Activated naive CD4-positive, alpha-beta T cell treated with Interleukin-2 at 50 U/mL for 16 hours (primary cell): ENCODE measurements at regions not wholly inside any gene's neighbourhood (a gene's known extent, or its start where the extent isn't known, plus 50 kb on each side); places are given as distances from the start of the nearest gene placed in this dataset.
"Not testable (repeated sequence)": the region's sequence is repeated elsewhere in the genome, so short reads cannot be mapped to it uniquely, and the experiment has no call there.

Experiments
- DNase-seq: peaks from one replicate; pipeline ENCODE4 v3.0.0-alpha.2; 2020

DNA sequence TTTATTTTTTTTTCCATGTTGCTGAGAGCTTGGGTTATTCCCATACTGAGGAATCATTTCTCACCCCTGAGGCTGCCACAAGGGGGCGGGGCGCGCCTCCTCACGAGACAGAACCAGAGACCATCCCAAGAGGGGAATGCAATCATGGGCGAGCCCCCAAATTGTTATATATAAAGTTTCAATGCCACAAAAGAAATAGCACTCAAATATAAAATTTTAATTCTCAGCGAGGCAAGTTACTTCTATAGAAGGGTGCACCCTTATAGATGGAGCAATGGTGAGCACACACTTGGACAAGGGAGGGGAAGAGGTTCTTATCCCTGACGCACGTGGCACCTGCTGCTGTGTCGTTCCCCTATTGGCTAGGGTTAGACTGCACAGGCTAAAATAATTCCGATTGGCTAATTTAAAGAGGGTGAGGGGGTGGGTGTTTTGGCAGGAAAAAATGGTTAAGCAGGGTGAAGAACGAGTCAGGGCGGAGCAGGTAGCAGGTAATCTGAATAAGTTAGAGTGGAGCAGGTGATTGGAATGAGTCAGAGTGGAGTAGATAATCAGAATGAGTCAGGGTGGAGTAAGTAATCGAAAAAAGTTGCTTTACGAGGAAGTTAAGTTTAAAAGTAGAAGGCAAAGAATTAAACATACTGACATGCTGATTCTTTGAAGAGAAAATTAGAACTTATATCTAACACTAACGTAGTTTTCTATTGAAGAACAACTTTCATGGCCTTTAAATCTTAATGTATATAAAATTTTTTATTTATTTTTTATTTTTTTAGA, 177.5 kb downstream of the MTCL1 start:
- no peak for DNase-seq

DNA sequence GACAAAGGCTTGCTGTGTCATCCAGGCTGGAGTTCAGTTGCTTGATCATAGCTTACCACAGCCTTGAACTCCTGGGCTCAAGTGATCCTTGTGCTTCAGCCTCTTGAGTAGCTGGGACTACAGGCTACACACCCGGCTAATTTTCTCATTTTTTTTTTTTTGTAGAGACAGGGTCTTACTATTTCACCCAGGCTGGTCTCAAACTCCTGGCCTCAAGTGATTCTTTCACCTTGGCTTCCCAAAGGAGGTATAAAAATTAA, 178.0 kb downstream of the MTCL1 start:
- DNase-seq, result no peak

DNA sequence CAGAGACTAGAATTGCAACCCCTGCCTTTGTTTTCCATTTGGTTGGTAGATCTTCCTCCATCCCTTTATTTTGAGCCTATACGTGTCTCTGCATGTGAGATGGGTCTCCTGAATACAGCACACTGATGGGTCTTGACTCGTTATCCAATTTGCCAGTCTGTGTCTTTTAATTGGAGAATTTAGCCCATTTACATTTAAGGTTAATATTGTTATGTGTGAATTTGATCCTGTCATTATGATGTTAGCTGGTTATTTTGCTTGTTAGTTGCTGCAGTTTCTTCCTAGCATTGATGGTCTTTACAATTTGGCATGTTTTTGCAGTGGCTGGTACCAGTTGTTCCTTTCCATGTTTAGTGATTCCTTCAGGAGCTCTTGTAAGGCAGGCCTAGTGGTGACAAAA, 182.5 kb downstream of the MTCL1 start:
- DNase-seq, result not testable (repeated sequence)

DNA sequence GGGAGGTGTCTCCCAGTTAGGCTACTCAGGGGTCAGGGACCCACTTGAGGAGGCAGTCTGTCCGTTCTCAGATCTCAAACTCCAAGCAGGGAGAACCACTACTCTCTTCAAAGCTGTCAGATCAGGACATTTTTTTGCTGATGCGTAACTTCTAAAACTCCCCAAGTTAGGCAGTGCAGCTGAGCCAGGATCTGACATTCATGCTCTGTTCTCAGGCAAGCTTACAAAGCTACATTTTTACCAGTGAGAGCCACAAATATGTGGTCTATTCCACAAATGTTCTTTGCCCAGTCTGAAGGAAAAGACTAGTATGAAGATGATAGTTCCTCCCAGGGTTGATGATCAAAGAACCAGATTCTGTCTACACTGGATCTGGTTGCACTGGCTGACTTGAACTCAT, 184.1 kb downstream of the MTCL1 start:
- DNase-seq, result no peak

DNA sequence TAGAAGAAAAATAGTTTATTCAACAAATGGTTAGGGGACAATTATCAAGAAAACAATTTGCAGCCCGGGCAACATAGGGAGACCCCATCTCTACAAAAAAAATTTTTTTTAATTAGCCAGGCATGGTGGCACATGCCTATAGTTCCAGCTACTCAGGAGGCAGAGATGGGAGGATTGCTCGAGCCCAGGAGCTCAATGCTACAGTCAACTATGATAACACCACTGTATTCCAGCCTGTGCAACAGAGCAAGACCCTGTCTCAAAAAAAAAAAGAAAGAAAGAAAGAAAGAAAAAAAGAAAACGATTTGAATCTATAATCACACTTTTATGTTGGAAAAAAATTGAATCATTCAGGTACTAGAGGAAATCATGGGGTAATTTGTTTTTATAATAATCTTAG, 185.1 kb downstream of the MTCL1 start:
- DNase-seq, result not testable (repeated sequence)

DNA sequence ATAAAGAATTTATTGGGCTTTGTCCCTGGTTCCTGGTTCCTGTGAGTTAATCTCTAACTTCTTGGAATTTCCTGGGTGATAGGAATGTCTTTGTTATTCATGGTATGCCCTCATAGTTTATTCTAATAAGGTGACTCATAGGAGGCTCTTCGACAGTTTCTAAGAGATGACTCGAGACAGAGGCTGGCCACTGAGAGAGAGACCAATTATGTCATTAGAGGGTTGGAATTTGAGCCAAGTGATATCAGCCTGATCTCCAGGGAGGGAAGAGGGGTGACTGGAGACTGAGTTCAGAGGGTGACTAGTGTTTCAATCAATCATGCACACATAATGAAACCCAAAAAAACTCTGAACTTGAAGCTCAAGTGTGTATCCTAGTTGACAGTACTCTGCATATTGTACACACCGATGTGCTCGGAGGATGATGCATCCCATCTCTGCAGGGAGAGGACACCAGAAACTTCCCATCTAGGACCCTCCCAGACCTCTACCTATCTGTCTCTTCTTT, 185.7 kb downstream of the MTCL1 start:
- no peak for DNase-seq

DNA sequence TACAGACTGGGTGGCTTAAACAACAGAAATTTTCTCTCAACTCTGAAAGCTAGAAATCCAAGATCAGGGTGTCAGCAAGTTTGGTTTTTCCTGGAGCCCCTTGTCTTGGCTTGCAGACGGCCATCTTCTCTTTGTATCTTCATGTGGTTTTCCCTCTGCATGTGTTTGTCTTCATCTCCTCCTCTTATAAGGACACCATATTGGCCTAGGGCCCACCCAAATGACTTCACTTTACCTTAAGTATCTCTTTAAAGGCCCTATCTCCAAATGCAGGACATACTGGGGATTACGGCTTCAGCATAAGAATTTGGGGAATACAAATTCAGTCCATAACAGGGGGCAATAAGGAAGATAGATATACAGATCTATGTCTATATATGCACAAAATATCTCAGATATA, 187.9 kb downstream of the MTCL1 start:
- DNase-seq, result no peak

DNA sequence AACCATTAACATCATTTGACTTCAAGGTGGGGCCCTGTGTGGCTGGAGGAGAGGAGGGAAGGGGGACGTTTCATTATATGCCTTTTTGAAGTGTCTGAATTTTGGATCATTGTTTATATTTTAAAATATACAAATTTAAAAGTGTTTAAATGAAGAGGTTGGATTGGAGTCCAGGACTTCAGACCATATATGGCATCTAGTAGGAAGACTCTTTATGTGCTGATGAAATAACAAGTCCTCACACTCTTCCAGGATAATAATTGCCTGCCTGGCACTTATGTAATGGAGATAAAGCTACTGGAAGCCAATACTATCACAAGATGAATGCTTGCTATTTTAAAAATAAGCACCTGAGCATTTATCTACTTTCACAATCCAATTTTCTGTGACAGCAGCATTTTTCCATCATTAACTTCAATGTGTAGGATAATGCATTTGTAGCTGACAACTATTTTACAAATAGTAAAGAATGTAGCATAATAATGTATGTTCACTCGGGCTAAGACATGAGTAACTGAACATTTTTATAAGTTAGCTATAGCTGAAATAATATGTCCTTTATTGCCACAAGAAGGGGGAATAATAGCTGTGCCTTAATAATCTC, 188.4 kb downstream of the MTCL1 start:
- no peak for DNase-seq

DNA sequence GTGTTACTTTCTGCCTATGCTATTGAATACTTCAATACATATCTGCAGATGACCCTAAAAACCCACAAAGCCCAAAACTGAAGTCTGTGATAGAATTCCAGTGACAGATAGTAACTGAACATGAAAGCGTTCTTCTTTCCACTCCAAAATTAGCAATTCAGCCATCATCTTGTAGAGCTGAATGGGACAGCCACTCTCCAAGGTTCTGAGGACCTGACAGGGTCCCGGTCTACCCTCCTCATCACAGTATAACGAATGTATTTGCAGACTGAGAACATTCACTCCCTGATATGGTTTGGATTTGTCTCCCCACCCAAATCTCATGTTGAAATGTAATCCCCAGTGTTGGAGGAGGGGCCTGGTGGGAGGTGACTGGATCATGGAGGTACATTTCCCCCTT, 189.5 kb downstream of the MTCL1 start:
- no peak for DNase-seq

DNA sequence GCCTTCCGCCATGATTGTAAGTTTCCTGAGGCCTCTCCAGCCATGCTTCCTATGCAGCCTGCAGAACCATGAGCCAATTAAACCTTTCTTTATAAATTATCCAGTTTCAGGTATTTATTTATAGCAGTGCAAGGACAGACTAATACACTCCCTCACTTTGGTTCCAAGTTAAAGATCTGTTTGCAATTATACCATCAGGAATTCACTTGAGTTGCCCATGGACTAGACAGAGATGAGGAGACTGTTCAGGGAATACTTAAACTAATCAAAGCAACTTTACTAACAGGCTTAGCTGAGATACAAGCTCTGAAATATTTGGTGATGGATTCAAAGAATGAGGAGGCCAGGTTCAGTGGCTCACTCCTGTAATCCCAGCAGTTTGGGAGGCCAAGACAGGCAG, 190.0 kb downstream of the MTCL1 start:
- DNase-seq, result no peak

DNA sequence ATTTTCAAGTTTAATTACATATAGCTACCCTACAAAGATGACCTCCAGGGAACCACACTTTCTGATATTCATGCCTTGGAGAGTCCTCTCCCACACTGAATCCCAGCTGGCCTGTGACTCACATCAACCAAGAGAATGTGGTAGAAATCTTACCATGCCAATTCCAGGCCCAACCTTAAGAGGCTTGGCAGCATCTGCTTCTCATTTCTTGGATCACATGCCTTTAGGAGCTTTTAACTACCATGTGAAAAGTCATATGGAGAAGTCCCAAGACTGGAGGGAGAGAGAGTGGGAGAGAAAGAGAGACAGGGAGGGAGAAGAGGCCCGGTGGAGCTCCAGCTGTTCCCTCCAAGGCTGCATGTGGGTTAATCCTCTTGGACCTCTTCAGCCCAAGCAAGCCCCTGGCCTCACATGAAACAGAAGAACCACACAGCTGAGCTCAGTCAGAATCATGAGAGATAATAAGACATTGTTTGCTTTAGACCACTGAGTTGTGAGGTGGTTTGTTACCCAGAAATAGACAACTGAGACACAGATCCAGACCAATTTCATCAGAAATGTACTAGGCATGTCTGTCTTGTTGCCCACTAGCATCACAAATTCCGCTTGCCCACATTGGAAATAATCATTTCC, 190.7 kb downstream of the MTCL1 start:
- no peak for DNase-seq

DNA sequence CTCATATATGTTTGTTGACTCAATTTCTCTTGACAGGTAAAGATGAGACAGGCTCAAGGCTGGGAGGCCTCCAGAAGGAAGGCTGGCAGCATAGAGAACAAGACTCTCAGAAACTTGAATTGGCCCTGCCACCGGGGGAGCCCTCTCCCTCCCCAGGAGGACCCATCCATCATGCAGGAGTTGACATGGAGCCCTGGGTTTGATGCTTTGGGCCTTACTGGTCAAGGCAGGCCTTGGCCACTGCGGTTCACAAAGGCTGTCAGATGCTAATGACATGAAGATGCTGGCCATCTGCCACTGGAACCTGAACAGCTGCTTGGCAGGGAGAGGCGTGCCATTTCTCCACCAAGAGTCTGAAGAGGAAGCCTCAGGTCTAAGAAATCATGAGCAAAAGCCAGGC, 193.6 kb downstream of the MTCL1 start:
- DNase-seq, result no peak

DNA sequence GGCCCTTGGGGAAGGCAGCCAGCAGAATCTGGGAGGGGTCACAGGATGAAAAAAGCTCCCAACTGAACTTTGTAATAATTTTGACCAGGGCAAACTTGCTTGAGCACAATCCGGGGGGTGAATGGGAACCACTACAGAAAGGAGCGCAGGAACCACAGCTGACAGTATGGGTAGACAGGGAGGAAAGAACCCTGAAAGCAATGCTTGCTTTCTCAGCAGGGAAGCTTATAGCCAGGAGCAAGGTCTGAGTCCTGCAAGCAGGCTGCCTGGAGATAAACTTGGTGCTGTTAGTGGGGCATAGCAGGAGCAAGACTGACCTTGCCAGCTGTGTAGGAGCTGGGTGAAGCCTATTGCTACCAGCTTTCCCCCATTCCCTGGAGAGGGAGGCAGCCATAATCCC, 195.2 kb downstream of the MTCL1 start:
- DNase-seq, result no peak

DNA sequence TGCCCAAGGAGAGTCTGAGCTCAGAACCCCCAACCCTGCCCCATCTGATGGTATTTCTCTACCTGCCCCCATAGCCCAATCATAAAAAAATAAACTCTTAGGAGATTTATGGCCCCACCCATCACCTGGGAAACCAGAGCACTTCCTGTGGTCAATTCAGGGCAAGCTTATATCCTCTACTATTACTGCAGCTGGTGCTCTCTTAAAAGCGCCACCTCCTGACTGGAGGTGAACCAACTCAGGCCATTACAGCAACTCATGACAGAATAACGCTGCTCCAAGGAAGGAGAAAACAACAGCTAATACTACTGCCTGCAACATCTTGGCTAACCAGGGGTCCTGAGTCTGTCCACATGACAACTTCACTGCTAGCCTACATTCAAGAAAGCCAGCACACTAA, 195.7 kb downstream of the MTCL1 start:
- no peak for DNase-seq

DNA sequence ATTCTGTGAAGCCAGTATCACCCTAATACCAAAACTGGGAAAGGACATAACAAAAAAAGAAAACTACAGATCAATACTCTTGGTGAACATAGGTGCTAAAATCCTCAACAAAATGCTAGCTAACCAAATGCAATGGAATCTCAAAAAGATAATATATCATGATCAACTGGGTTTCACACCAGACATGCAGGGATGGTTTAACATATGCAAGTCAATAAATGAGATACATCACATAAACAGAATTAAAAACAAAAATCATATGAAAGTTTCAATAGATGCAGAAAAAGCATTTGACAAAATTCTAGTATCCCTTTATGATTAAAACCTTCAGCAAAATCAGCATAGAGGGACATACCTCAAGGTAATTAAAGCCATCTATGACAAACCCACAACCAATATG, 198.2 kb upstream of the NDUFV2 start:
- no peak for DNase-seq

DNA sequence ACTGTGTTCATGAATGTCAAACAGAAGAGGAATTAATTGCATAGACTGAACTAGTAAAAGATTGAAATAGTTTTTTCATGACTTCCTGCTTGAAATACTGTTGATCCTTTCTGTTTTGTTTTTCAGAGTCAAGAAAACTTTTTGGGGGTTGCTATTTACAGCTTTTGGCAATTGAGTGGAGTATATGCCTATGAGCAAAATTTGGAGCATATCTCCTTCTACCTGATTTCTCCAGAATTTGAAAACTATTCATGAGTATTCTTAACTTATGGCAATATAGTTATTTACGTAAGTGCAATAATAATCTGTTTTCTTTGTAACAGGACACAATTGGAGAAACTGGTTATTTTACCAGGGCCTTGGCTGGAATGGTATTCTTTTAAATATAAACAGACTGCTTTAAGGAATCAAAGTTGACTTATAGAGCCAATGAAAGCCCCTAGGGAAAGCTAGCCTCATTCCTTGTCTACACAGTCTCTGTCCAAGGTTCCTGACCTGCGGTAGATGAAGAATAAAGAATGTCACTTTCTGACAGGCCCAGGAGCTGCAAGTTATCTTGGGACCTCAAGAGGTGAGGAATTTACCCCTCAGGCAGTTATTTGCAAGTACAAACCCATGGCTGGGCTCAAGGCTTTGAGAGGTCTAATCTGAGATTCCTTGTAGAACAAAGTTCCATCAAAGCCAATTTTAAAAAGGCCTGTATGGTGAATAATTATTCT, 193.5 kb upstream of the NDUFV2 start:
- DNase-seq, result no peak

DNA sequence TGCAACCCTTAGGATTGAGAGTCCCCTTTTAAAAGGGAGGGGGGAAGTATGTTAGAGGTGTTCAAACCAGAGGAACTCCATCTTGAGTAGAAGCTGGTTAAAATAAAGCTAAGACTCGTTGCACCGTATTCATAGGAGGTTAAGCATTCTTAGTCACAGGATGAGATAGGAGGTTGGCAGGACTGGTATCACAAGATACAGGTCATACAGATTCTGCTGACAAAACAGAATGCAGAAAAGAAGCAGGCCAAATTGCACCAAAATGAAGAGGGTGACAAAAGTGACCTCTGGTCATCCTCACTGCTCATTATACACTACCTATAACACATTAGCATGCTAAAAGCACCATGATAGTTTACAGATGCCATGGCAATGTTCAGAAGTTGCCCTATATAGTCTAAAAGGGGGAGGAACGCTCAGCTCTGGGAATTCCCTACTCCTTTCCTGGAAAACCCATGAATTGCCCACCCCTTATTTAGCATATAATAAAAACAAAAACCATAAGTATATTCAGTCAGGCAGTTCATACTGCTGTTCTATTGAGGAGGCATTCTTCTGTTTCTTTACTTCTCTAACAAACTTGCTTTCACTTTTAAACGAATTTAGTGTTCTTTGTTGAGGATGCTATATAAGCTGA, 192.2 kb upstream of the NDUFV2 start:
- DNase-seq, result no peak

DNA sequence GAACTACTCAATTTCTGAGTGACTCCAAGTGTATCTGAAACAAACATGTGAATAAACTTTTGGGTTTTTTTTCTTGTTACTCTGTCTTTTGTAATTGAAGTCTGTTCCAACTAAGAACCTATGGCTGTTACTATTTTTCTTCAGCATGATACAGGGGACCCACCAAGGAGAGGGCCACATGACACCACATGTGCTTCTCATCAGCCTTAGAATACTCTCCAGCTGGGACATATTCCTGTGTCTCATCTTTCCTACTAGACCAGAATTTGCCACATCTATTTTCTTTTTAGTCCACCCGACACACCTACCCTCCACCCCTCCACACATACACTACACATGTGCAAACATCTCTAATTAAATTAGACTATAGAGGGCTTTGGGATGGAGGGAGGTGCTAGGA, 191.7 kb upstream of the NDUFV2 start:
- no peak for DNase-seq

DNA sequence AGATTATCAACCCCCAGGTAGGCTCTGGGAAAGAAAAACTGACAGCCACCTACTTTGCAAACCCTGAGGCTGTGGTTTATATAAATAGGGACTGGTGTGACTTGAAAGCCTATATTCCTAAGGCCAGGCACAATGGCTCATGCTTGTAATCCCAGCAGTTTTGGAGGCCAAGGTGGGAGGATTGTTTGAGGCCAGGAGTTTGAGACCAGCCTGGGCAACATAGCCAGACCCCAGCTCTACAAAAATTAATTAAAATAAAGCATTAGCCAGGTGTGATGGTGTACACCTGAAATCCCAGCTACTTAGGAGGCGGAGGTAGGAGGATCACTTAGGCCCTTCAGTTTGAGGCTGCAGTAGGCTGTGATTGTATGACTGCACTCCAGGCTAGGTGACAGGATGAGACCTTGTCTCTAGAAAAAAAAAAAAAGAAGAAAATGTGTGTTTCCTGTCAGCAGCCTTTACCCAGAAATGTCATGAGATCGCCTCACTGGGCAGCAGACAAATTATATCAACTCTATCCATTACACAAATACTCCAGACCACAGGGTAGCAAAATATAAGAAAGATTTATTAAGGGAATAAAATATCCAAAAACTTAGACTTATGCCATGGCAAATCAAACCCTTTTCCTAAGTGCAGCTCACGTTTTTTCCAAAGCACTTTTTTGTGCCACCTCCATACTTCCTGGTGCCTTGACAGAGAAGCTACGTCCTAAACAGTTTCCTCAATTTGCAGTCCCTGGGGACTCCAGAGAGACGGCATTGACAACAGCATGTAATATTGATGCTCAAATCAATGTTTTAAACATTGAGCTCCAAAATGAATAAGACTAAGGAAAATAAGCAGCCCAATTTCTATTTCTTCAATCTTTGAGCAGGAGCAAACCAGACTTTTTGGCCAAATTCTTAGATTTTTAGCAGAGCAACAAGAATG, 190.8 kb upstream of the NDUFV2 start:
- no peak for DNase-seq

DNA sequence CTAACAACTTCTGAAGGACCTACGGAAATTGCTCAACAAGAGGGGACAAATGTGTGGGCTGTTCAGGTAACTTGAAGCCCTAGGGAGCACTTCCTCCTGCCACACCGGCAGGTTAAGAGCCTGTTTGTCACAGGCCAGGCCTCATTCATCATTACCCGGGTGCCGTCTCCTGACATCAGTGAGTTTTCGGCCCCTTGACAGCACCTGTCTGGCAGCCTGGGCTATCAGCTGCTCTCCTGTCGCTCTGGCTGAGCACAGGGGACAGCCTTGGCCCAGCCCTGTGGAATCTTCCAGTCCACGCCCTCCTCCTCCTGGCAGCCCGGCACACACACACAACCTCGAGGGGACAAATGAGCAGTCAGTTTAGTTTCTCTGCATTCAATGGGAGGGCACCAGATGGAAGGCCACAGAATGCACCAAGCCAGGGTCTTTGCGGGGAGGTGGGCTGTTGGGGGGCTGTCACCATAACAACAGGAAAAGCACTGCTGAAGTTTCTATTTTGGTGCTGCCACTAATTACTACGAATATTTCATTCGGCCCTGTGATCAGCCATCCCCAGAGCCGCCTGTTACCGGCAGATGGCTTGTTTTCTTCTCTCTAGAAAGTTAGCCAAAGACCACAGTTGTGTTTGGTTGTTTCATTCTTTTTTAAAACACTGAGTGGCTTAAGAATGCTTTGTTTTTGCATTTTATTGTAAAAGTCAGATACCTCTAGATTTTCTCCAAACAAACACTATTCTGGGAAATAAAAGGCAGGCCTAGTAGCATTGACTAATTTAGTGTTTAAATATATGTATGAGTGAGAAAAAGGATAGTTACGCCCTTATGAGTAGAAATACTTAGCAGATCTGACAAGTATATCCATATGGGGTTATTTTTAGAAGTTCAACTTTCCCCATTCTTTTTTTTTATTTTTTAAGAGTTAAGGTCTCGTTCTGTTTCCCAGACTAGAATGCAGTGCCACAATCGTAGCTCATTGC, 189.9 kb upstream of the NDUFV2 start:
- DNase-seq, result no peak
